B cell (primary cell): ENCODE measurements at regions not wholly inside any gene's neighbourhood (a gene's known extent, or its start where the extent isn't known, plus 50 kb on each side); places are given as distances from the start of the nearest gene placed in this dataset.

Experiments
- ATAC-seq: fragments of 200-7000 bp; cut with Tn5 transposase; one replicate; pipeline ENCODE4 v1.10.0; 2021; ENCODE audit warnings: low read depth, mild to moderate bottlenecking, moderate number of reproducible peaks, moderate library complexity
- CTCF ChIA-PET: fragments of 350-600 bp; sonication (Branson Sonifier 250); formaldehyde crosslinking; loops from one replicate; lab custom pipeline; 2021; ENCODE audit warnings: antibody characterized with exemption, inconsistent platforms; lab: Charles Lee
- POLR2A ChIA-PET: fragments of 350-600 bp; sonication (Branson Sonifier 250); formaldehyde crosslinking; loops from one replicate; lab custom pipeline; 2021; ENCODE audit warnings: antibody characterized with exemption; lab: Charles Lee
- DNase-seq: peaks from one replicate; pipeline ENCODE4 v3.0.0; 2013
- H2AFZ ChIP-seq: 2 replicates; pipeline ENCODE4 v1.6.1; 2012; ENCODE audit warnings: mild to moderate bottlenecking, low read depth, low read length; ENCODE audit not compliant: insufficient read depth, poor library complexity, severe bottlenecking
- H3K27ac ChIP-seq, 2 donors: 1 replicate in 1 of 2; 2 replicates in 1 of 2; pipeline ENCODE4 v1.5.1; 2012 to 2013; ENCODE audit warnings: low read length in 2 of 2, mild to moderate bottlenecking in 2 of 2, moderate library complexity in 1 of 2
- H3K27me3 ChIP-seq, 4 experiments: fragments of 200-600 bp in 1 of 4; sonication (generic) in 1 of 4; replicated peaks in 1 of 4; 1 replicate in 2 of 4; 2 replicates in 2 of 4; pipeline versions ENCODE4 v1.6.1 to v1.7.0; 2013 to 2016; ENCODE audit warnings: low read length in 3 of 4, mild to moderate bottlenecking in 2 of 4, mixed read lengths in 1 of 4, moderate library complexity in 1 of 4; ENCODE audit not compliant: insufficient read depth in 4 of 4, control insufficient read depth in 3 of 4; ENCODE audit errors: control extremely low read depth in 1 of 4
- H3K36me3 ChIP-seq, 2 experiments: replicated peaks in 1 of 2; 1 replicate in 1 of 2; 2 replicates in 1 of 2; pipeline versions ENCODE4 v1.6.1 to v1.7.1; 2013; ENCODE audit warnings: low read length in 1 of 2; ENCODE audit not compliant: insufficient read depth in 2 of 2, control insufficient read depth in 1 of 2; ENCODE audit errors: control extremely low read depth in 1 of 2, extremely low read depth in 1 of 2
- H3K4me1 ChIP-seq, 2 donors: fragments of 200-600 bp in 1 of 2; sonication (generic) in 1 of 2; 1 replicate in 1 of 2; 2 replicates in 1 of 2; pipeline versions ENCODE4 v1.5.1 to v1.6.1; 2013 to 2017; ENCODE audit warnings: low read length in 2 of 2; ENCODE audit not compliant: control insufficient read depth in 2 of 2, insufficient read depth in 2 of 2
- H3K4me2 ChIP-seq: replicated peaks from 2 replicates; pipeline ENCODE3; 2012; ENCODE audit warnings: mild to moderate bottlenecking, low read depth, low read length; ENCODE audit not compliant: poor library complexity, severe bottlenecking
- H3K4me3 ChIP-seq, 5 experiments: fragments of 200-600 bp in 1 of 5; sonication (generic) in 1 of 5; 1 replicate in 3 of 5; 2 replicates in 2 of 5; pipeline versions ENCODE4 v1.5.1 to v1.7.0; 2011 to 2016; ENCODE audit warnings: low read length in 4 of 5, mild to moderate bottlenecking in 4 of 5, low read depth in 2 of 5, control low read depth in 1 of 5, moderate library complexity in 1 of 5; ENCODE audit not compliant: insufficient read depth in 1 of 5; ENCODE audit errors: control extremely low read depth in 1 of 5, extremely low read depth in 1 of 5
- H3K79me2 ChIP-seq: fragments of 200-600 bp; sonication (generic); one replicate; pipeline ENCODE4 v1.6.0; 2016; ENCODE audit warnings: low read length; ENCODE audit not compliant: control insufficient read depth, insufficient read depth
- H3K9ac ChIP-seq: fragments of 200-600 bp; sonication (generic); 2 replicates; pipeline ENCODE4 v1.6.1; 2017; ENCODE audit warnings: mild to moderate bottlenecking, low read length, moderate library complexity
- H3K9me3 ChIP-seq, 3 donors: one replicate each; pipeline versions ENCODE4 v1.6.1 to v1.7.1; 2013; ENCODE audit warnings: low read length in 2 of 3; ENCODE audit not compliant: control insufficient read depth in 2 of 3, insufficient read depth in 1 of 3; ENCODE audit errors: control extremely low read depth in 1 of 3
- H4K20me1 ChIP-seq: 2 replicates; pipeline ENCODE4 v1.6.0; 2012; ENCODE audit warnings: mild to moderate bottlenecking, low read length; ENCODE audit not compliant: insufficient read depth, control insufficient read depth, poor library complexity, severe bottlenecking
- H3K27ac Mint-ChIP-seq: one replicate; pipeline ENCODE4 v1.8.0; 2021; ENCODE audit warnings: mixed read lengths
- H3K27me3 Mint-ChIP-seq: one replicate; pipeline ENCODE4 v1.8.0; 2021; ENCODE audit warnings: mixed read lengths
- H3K4me1 Mint-ChIP-seq: one replicate; pipeline ENCODE4 v1.8.0; 2021; ENCODE audit warnings: mixed read lengths
- H3K4me3 Mint-ChIP-seq: one replicate; pipeline ENCODE4 v1.8.0; 2021; ENCODE audit warnings: mixed read lengths
- H3K9me3 Mint-ChIP-seq: one replicate; pipeline ENCODE4 v1.8.0; 2022; ENCODE audit warnings: mixed read lengths; ENCODE audit not compliant: insufficient read depth
- EZH2 ChIP-seq: IDR thresholded peaks from 2 replicates; pipeline ENCODE4 v1.6.1; 2012; ENCODE audit warnings: borderline replicate concordance, low read depth, mild to moderate bottlenecking, moderate library complexity, low read length; ENCODE audit not compliant: insufficient read depth, poor library complexity, severe bottlenecking
- WGBS: methylation state at CpG from one replicate; pipeline ENCODE4 v1.1.5; 2013; ENCODE audit warnings: missing lambda C conversion rate; ENCODE audit not compliant: insufficient coverage; 5-methylcytosine and 5-hydroxymethylcytosine counted together
- intact Hi-C: fragments of 100-400 bp; cut with micrococcal nuclease; formaldehyde crosslinking; loops from one replicate; pipeline ENCODE4 v1.10.0; 2022
- TF ChIP-seq, protein P1 (sequence below): fragments of 200-600 bp; IDR thresholded peaks from one replicate; pipeline ENCODE4 v1.8.0; 2022; ENCODE audit warnings: antibody characterized with exemption, mild to moderate bottlenecking

DNA sequence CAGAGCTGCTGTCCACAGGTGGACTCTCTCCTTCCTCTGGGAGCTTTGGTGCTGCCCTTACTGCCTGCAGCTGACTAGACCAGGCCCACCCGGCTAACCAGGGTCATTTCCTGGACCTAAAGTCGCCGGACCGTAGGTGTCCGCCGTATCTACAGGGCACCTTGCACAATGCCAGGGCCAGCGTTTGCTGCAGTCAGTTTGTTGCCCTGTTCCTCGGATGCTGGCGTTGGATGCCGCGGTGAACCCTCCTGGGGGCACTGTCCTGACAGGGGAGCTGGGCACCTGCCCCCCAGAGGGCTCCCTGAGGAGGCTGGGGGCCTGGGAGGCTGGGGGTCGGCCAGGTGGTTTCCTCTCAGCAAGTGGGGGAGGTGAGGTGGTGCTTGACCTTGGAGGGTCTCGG, 96.6 kb downstream of the UNCX start:
- Histone ChIP-seq H4K20me1 (no peaks in the 10 kb centered on the region), H3K9me3 (peaks cover 0 to 22% (median 0%) of the 10 kb centered on the region in 3 donors), H3K79me2 (no peaks in the 10 kb centered on the region), H3K27me3 (peaks cover 0 to 5% (median 0%) of the 10 kb centered on the region in 4 experiments), H2AFZ (no peak overlapping the region), H3K27ac (no peak overlapping the region), H3K36me3 (no peaks in the 10 kb centered on the region), H3K4me1 (no peaks in the 10 kb centered on the region), H3K9ac (no peak overlapping the region), H3K4me2 (no peak overlapping the region), H3K4me3 (no peak overlapping the region)
- intact Hi-C loops: no loop called here
- no peak for DNase-seq
- Mint-ChIP-seq H3K4me1 (no peaks in the 10 kb centered on the region), H3K27me3 (peaks cover 2% of the 10 kb centered on the region), H3K4me3 (no peak overlapping the region), H3K27ac (no peak overlapping the region), H3K9me3 (no peaks in the 10 kb centered on the region)
- ChIA-PET POLR2A (no interaction called here), CTCF (no interaction called here)
- whole genome bisulfite sequencing: 93% methylated on average over 13 of the region's 13 CpGs
- TF ChIP-seq, protein P1, sequence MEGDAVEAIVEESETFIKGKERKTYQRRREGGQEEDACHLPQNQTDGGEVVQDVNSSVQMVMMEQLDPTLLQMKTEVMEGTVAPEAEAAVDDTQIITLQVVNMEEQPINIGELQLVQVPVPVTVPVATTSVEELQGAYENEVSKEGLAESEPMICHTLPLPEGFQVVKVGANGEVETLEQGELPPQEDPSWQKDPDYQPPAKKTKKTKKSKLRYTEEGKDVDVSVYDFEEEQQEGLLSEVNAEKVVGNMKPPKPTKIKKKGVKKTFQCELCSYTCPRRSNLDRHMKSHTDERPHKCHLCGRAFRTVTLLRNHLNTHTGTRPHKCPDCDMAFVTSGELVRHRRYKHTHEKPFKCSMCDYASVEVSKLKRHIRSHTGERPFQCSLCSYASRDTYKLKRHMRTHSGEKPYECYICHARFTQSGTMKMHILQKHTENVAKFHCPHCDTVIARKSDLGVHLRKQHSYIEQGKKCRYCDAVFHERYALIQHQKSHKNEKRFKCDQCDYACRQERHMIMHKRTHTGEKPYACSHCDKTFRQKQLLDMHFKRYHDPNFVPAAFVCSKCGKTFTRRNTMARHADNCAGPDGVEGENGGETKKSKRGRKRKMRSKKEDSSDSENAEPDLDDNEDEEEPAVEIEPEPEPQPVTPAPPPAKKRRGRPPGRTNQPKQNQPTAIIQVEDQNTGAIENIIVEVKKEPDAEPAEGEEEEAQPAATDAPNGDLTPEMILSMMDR: no peak
- TF ChIP-seq EZH2: no peak
- no peak for ATAC-seq

DNA sequence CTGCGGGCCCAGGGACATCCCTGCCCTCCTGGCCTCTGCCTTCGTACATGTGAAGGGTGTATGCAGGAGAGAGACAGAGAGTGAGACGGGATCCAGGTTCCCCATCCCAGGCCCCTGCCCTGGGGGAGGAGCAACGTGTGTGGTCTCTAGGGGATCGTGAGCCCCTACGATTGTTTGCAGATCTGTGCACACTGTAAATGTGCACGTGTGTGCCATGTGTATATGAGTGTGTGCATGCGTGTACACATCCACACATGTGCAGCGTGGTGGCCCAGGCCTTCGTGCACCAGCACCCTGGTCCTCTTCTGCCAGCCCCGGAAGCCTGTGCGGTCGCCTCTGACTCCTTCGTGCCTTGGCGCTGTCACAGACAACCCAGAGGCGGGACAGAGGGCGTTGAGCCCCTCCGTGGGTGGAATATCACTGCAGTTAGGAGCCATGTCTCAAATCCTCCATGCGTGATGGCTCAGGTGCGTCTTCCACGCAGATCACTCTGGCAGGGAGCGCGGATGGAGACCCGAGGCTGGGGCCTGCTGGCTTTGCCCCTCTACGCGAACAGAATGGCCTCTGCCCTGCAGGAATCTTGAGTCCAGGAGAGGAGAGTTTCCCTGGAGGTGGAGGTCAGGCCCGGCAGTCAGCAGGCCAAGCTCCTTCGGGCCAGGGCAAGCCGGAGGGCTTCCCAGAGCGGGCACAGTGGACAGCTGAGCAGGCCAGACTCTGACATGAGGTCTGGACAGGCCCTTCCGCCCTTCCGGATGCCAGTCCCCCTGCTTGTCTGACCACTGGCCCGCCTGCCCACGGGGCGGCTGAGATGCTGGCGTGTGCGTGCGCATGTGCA, 97.5 kb downstream of the UNCX start:
- DNase-seq: no peak
- Histone ChIP-seq H3K9me3 (peaks cover 0 to 30% (median 0%) of the 10 kb centered on the region in 3 donors), H3K4me1 (no peaks in the 10 kb centered on the region), H3K27ac (no peak overlapping the region), H3K79me2 (no peaks in the 10 kb centered on the region), H2AFZ (no peak overlapping the region), H4K20me1 (no peaks in the 10 kb centered on the region), H3K4me2 (no peak overlapping the region), H3K27me3 (peaks cover 0 to 5% (median 0%) of the 10 kb centered on the region in 4 experiments), H3K9ac (no peak overlapping the region), H3K36me3 (no peaks in the 10 kb centered on the region), H3K4me3 (no peak overlapping the region)
- no peaks in the 10 kb centered on the region for H3K4me1 Mint-ChIP-seq
- intact Hi-C loops: no loop called here
- ChIA-PET POLR2A (no interaction called here), CTCF (no interaction called here)
- no peak for TF ChIP-seq EZH2
- WGBS: 91% methylated on average over 38 of the region's 38 CpGs
- H3K27ac Mint-ChIP-seq: no peak overlapping the region
- peaks cover 8% of the 10 kb centered on the region for H3K27me3 Mint-ChIP-seq
- H3K4me3 Mint-ChIP-seq: no peak overlapping the region
- no peaks in the 10 kb centered on the region for H3K9me3 Mint-ChIP-seq
- ATAC-seq: no peak
